Globus pallidus (tissue), 1 donor: ENCODE measurements at regions not wholly inside any gene's neighbourhood (a gene's known extent, or its start where the extent isn't known, plus 50 kb on each side); places are given as distances from the start of the nearest gene placed in this dataset.
"Not testable (repeated sequence)": the region's sequence is repeated elsewhere in the genome, so short reads cannot be mapped to it uniquely, and the experiment has no call there.

ENCODE experiments used
- DNase-seq: peaks from one replicate; pipeline ENCODE4 v3.0.0-alpha.2; 2015; ENCODE audit warnings: low spot score

DNA sequence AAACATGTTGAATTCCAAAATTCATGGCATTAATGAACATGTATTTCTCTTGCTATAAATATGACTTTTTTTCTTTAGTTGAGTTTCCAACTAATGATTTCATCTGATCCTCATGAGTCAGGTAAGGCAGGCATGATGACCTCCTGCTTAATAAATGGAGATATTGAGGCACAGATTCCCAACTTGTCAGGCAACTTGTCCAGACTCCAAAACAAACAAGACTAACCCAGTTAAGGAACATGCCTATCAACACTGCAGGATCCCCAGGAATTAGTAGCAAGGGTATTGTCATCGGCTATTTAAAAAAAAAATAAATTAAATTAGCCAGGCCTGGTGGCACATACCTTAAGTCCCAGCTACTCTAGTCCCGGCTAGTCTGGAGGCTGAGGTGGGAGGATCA, 121.3 kb upstream of the SALL4 start:
- no peak for DNase-seq

DNA sequence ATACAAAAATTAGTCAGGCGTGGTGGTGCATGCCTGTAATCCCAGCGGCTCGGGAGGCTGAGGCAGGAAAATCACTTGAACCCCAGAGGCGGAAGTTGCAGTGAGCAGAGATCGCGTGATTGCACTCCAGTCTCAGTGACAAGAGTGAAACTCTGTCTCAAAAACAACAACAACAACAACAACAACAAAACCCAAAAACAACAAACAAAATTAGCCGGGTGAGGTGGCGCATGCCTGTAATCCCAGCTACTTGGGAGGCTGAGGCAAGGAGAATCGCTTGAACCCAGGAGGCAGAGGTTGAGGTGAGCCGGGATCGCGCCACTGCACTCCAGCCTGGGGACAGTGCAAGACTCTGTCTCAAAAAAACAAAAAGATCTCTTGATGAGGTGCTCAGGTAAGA, 120.5 kb upstream of the SALL4 start:
- DNase-seq = not testable (repeated sequence)

DNA sequence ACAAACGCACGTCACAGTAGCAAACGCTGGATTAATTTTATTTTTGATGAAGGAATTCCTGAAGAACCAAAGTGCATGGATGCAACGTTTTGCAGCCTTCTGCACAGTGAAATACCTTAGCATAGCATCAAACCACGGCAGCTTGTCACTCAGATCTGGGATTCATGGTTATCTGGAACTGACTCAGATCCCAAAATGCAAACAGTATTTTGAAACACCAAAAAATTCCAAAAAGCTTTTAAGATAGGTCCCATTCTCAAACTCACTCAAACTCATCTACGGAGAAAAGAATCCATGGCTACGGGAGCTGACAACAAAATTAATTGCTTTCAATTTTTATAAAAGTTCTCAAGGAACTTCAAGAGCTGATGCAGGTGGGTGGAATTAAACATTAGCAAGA, 116.2 kb upstream of the SALL4 start:
- DNase-seq = no peak

DNA sequence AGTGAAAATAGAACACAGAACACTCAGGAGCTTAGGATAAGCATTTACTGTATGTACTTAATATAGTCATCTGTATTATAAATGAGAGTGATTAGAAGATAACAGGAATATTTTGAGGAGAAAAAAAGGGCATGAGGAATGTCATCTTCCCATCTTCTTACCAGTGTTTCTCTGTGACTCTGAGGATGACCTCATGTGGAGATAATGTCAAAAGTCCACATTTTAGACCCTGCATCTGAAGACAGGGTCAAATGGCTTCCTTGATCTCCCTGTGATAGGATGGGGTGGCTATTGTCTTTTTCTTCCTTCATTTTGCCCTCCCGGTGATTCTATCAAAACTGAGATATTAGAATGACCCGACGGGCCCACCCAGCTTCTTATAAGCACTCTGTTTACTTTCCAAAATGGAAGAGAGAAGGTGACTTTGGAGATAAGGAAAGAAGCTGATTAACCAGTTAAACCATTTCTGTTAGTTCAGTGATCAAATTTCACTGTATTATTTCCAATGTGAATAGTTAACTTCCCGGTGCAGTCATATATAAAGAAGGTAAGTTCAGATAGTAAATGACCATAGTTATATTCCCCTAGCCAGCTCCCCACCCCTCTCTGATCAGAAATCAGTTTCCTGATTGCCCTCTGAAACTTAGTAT, 115.7 kb upstream of the SALL4 start:
- no peak for DNase-seq

DNA sequence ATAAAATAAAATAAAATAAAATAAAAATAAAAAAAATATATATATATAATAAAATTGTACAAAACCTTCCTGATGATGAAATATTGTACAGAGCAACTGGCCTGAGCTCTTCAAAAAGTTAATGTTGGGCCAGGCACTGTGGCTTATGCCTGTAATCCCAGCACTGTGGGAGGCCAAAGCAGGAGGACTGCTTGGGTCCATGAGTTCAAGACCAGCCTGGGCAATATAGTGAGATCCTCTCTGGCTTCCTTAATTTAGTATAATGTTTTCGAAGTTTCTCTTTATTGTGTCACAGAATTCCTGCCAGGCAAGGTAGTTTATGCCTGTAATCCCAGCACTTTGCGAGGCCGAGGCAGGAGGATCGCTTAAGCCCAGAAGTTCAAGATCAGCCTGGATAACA, 113.9 kb upstream of the SALL4 start:
- DNase-seq = no peak

DNA sequence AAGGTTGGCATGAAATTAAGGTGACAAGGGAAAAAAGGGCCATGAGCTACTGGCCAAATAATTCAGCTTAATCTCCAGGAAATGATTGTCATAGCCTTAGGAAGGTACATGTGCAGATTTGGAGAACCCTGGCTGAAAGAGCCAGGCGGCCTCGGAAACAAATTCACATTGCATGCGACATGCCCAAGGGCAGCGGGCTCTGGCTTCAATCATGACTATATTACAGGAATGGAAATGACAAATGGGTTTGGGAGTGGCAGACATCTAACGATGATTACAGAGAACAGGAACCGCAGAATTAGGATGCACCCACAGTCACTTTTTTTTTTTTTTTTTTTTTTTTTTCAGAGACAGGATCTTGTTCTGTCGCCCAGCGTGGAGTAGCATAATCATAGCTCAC, 112.4 kb upstream of the SALL4 start:
- no peak for DNase-seq

DNA sequence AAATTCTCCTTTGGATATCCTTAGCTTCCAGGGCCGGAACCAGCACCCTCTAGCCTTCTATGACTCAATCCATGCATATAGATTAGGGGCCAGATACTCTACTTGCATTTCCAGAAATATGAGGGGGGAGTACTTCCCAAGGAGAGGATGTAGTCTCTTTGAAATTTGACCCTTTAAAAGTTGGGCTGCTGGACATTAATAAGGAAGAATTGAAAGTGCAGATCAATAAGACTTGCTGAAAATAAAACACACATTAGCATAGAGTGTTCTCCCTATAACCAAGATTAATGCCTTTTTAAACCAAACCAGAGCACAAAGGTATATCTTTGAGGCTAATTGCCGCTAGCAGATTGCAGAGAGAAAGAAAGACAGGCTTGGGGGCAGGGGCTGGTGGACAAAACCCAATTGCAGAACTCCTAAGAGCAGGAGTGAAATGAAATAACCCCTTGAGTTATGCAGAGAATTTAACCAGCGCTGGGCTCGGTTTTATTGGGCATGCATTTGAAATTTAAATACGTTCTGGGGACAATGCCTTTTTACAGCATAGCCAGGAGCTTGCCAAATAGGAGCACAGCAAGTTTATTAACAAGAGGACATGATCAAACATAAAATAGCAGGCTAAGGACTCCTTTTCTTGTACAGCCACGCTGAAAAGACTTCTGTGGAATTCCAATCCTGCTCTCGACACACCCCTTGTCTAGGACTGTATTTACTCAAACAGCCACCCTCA, 108.2 kb upstream of the SALL4 start:
- no peak for DNase-seq

DNA sequence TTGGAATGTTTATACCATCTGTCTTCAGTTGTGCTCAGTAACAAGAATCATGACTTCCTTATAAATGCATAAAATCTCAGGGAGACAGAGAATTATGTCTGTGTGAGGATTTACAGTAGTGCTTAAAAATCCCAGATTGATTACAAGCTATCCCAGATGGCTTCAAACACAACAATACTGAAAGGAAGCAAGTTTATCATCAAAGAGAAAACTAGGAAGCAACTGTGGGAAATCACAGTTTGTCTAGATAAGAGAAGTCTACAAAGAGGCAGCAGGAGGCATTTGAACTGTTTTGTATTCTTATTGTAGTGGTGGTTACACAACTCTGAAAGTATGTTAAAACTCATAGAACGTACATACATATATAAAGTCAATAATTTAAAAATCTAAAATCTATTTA, 104.4 kb upstream of the SALL4 start:
- no peak for DNase-seq

DNA sequence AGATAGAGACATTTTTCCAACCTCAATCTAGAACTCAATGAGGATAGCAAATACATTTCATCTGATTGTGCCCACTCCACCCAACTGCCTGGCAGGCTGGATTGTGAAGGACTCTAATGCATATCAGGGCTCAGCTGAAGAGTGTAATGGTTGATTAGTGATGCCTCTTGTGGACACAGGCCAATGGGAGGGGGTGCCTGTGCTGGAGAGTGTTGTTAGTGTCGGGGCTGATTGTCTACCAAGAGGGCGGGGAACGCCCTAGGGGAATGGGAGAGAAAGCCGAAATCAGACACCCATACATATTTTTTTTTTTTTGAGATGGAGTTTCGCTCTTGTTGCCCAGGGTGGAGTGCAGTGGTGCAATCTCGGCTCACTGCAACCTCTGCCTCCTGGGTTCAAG, 103.7 kb upstream of the SALL4 start:
- no peak for DNase-seq

DNA sequence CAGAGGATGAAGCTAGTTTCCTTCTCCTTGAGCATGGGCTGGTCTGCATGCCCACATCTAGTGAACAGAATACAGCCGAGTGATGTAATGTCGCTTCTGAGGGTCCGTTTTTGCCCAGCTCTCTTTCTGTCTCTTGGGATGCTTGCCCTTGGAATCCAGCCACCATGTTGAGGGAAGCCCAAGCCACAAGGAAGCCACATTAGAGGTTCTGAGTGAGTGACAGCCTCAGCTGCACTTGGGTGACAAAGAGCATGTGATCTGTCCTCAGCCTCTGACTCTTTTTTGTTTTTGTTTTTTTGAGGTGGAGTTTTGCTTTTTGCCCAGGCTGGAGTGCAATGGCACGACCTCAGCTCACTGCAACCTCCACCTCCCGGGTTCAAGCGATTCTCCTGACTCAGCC, 100.6 kb upstream of the SALL4 start:
- no peak for DNase-seq

DNA sequence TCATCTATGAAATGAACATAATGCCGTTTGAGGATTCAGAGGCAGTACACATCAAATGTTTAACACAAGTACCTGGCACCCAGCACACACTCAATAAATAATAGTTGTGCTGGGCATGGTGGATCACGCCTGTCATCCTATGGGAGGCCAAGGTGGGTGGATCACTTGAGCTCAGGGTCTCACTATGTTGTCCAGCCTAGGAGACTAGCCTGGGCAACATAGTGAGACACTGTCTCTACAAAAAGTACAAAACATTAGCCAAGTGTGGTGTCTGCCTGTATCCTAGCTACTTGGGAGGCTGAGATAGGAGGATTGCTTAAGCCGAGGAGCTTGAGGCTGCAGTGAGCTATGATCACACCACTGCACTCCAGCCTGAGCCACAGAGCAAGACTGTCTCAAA, 98.1 kb upstream of the SALL4 start:
- no peak for DNase-seq

DNA sequence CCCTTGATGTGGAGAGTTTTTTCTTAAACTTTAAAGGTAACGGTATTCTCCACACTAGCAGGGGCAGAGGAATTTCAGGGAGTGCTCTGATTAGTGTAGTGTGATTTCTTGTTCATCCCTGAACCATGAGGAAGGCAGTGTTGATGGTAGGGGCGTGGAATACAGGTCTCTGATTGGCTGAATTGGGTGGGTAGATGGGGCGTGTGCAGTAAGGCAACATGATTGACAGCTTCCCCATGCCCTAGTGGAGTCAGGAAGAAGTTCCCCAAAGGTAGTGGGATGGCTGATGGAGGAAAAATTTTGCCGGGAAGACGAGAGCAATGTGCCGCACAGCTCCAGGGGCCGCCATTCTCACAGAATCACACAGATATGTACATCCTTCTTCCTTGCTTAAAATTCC, 97.4 kb upstream of the SALL4 start:
- DNase-seq = no peak

DNA sequence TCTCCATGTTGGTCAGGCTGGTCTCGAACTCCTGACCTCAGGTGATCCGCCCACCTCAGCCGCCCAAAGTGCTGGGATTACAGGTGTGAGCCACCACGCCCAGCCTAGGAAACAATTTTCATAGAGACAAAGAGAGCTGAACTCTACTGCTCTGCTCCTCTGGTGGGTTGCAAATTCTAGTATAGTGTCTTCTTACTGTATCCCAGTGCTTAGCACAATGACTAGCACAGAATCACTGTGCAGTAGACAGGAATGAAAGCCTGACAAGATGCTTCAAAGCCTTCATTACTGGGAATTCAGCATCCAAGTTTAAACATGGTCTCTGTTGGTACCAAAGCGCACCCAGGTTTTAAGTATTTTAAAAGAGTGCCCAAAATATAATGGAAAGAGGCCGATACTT, 96.5 kb upstream of the SALL4 start:
- DNase-seq = no peak

DNA sequence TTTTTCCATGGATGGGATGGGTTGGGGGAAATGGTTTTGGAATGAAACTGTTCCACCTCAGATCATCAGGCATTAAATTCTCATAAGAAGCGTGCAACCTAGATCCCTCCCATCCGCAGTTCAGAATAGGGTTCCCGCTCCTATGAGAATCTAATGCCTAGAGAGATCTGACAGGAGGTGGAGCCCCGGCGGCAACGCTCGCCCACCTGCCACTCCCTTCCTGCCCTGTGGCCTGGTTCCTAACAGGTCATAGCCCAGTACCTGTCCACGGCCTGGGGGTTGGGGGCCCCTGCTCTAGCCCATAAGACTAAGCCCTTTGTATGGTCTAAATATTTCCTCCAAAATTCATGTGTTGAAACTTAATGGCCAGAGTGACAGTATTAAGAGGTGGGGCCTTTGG, 92.3 kb upstream of the SALL4 start:
- DNase-seq = no peak

DNA sequence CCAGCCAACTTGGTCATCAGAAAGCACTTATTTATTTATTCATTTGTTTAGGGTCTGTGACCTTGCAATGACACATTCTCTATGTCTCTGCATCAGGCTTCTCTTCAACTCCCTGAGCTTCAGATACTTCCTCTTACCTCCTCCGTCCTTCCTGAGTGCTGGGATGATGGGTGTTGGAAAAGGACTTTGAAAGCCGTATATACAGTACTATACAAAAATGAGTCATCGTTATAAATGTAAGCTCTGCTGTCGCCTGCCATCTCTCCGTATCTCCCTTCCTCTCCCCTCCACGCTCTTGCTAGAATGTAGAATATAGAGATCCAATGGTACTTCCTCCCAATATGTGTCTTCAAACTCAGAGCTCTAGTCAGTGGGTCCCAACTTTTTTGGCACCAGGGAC, 91.9 kb upstream of the SALL4 start:
- DNase-seq = no peak

DNA sequence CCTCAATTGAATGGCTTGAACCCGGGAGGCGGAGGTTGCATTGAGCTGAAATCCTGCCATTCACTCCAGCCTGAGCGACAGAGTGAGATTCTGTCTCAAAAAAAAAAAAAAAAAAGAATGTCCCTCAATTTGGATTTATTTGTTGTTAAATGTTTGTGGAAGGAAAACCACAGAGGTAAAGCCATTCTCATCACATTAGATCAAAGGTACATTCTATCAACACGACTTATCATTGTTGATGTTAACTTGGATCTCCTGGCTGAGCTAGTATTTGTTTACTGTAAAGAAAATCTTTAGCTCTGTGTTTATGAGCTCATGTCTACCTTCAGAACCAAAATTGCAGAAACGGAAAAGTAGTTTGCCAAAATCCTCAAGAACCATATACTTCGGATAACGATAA, 91.4 kb upstream of the SALL4 start:
- DNase-seq = no peak

DNA sequence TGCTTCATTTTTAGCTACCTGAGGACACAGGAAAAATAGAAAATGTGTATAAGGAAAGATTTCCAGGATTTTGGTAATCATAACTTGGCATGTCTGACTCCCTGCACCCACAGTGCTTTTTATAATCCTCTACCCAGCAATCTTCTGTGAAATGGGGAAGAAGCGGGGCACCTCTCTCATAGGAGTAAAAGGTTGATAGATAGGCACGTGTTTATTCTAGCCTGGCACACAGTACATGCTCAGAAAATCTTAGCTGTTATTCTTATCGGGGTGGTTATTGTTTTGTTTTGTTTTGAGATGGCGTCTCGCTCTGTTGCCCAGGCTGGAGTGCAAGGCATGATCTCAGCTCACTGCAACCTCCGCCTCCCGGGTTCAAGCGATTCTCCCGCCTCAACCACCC, 87.7 kb upstream of the SALL4 start:
- no peak for DNase-seq

DNA sequence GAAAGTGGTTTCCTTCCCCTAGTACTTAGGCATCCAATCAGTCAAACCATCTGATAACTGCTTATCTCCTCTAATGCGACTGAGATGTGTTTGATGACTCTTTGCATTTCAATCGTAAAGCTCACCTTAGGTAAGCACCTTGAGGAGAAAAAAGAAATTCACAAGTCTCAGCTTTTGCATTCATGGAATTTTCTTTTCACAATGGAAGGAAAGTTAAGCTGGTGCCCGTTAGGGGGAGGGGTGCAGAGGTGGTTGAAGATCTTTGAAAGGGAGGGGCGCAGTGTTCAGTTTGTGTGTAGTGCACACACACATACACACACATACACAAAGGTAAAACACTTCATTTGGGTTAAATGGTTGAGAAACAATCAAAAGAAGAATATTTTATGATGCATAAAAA, 87.1 kb upstream of the SALL4 start:
- DNase-seq = no peak

DNA sequence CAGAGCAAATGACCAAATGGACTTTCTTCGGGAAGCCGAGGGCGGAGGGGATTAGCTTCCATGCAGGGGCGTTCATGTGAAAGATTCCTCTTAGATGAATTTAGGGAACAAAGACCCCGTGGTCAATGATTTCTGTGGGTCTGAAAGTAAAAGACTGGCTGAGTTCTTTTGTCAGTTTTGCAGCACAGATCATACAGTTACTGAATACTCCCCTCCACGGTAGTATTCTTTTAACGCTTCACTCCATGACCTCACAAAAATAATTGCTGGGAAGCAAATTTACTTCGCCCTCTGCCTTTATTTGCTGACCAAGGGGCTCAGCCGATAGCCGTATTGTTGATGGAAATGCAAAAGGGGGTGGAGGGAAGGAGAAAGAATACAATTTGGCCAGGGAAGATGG, 86.0 kb upstream of the SALL4 start:
- no peak for DNase-seq

DNA sequence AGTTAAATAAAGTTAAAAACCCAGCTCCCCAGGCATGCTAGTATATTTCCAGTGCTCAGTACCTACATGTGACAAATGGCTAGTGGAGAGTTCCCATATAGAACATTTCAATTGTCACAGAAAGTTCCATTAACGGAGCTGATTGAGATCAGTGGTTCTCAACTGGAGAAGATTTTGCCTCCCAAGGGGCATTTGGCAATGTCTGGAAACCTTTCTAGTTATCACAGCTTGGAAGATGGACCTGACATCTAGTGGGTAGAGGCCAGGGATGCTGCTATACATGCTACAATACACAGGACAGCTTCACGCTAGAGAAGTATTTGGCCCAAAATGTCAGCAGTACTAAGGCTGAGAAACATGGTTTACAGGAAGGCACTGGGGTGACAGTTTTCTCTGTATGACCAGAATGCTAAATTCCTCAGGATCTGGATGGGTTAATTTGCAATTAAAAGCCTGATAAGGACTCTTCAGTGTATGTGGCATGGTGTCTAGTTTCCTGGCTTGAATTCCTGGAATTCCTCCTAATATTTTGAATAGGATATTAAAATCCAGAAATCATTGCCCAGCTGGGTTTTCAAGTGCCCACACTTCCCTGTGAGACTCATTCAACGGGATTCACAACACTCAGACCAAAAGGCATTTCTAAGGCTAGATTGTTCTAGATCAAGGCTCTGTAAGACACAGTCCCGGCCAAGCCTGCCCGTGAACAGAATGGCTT, 84.7 kb upstream of the SALL4 start:
- DNase-seq = peak; percentile 10

DNA sequence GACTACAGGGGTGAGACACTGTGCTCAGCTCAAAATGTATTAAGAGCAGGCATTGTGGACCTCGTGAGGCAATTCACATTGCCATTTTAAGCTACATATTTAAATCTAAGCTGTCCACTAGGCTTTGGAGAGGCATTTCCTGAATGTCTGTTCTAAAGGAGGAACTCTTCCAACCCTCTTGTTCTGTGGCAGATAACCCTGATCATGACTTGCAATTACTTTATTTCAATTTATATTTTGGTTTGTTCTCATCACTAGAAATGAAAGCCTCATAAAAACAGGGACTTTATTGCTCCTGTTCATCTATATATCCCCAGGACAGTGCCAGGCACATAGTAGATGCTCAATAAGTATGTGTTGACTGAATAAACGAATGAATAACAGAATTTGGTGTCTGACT, 84.0 kb upstream of the SALL4 start:
- DNase-seq = no peak

DNA sequence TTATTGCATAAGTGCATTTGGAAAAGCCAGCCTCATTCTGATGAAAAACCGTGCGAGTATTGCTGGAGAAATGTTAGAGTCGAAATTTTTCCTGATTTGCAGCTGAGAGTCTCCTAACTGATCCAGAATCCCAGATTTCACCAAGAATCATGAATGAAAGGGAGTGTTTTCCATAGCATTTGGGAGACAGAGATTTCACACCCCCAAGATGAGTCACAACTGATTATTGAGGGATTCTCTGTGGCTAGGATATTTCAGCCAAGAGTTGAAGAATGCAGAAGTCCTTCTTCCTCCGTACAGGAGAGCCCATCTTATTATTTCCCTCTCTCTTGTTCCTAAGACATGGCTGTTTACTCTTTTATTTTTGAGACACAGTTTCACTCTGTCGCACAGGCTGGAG, 82.2 kb upstream of the SALL4 start:
- no peak for DNase-seq

DNA sequence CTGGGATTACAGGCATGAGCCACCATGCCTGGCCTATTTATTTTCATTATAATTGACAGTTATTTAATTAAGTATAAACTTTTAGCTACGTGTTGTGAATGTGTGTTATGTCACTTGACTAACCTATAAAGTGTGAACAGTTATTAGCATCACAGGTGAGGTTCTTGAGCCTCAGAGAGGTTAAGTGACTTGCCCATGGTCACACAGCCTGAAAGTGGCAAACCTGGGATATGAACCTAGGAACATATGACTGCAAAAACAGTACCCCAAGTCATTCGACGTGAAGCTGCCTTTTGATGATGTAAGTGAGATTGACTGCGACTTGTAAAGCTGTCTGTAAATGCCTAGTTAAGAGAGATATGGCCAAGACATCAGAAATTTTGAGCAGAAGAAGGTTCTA, 77.9 kb upstream of the SALL4 start:
- DNase-seq = no peak
